HEK293T (cell line): ENCODE measurements at regions not wholly inside any gene's neighbourhood (a gene's known extent, or its start where the extent isn't known, plus 50 kb on each side); places are given as distances from the start of the nearest gene placed in this dataset.
"Not testable (repeated sequence)": the region's sequence is repeated elsewhere in the genome, so short reads cannot be mapped to it uniquely, and the experiment has no call there.

Experiments used
- CTCF ChIA-PET: fragments of 350-600 bp; formaldehyde crosslinking; extraction: SDS; loops from one replicate; lab custom pipeline; 2021; ENCODE audit warnings: antibody characterized with exemption, inconsistent platforms; lab: Yijun Ruan, JAX
- POLR2A ChIA-PET: fragments of 350-600 bp; formaldehyde crosslinking; extraction: SDS; loops from one replicate; lab custom pipeline; 2020; ENCODE audit warnings: antibody characterized with exemption, inconsistent platforms; lab: Yijun Ruan, JAX
- DNase-seq: peaks from one replicate; pipeline ENCODE4 v3.0.0; 2012; ENCODE audit warnings: mixed read lengths; ENCODE audit errors: extremely low spot score
- ARNT ChIP-seq: fragments of 450-650 bp; IDR thresholded peaks from 2 replicates; pipeline ENCODE4 v1.6.1; 2017; ENCODE audit warnings: mild to moderate bottlenecking
- BHLHE40 ChIP-seq: fragments of 450-650 bp; IDR thresholded peaks from 2 replicates; pipeline ENCODE4 v1.6.1; 2016; ENCODE audit warnings: mild to moderate bottlenecking, moderate library complexity, borderline replicate concordance
- CTBP1 ChIP-seq: fragments of 450-650 bp; IDR thresholded peaks from 2 replicates; pipeline ENCODE4 v1.6.1; 2016; ENCODE audit warnings: borderline replicate concordance
- ELF4 ChIP-seq: fragments of 450-650 bp; IDR thresholded peaks from 2 replicates; pipeline ENCODE4 v1.6.1; 2017; ENCODE audit warnings: antibody characterized with exemption
- FOXA1 ChIP-seq: fragments of 450-650 bp; IDR thresholded peaks from 2 replicates; pipeline ENCODE4 v1.6.1; 2016; ENCODE audit warnings: mild to moderate bottlenecking
- FOXK2 ChIP-seq: fragments of 450-650 bp; IDR thresholded peaks from 2 replicates; pipeline ENCODE4 v1.6.1; 2016; ENCODE audit warnings: mild to moderate bottlenecking
- FOXM1 ChIP-seq: fragments of 450-650 bp; IDR thresholded peaks from 2 replicates; pipeline ENCODE4 v1.6.1; 2017; ENCODE audit warnings: mild to moderate bottlenecking, borderline replicate concordance
- HDGF ChIP-seq: fragments of 450-650 bp; IDR thresholded peaks from 2 replicates; pipeline ENCODE4 v1.6.1; 2017; ENCODE audit warnings: antibody characterized with exemption, borderline replicate concordance
- L3MBTL2 ChIP-seq: fragments of 450-650 bp; conservative IDR thresholded peaks from 2 replicates; pipeline ENCODE4 v1.6.1; 2016; ENCODE audit warnings: mild to moderate bottlenecking
- LEF1 ChIP-seq: fragments of 450-650 bp; IDR thresholded peaks from 2 replicates; pipeline ENCODE4 v1.6.1; 2017; ENCODE audit warnings: mild to moderate bottlenecking, borderline replicate concordance
- NFRKB ChIP-seq: fragments of 450-650 bp; IDR thresholded peaks from 2 replicates; pipeline ENCODE4 v1.6.1; 2016; ENCODE audit warnings: mild to moderate bottlenecking, moderate library complexity
- PKNOX1 ChIP-seq: fragments of 450-650 bp; IDR thresholded peaks from 2 replicates; pipeline ENCODE4 v1.6.1; 2016
- SP1 ChIP-seq: fragments of 450-650 bp; IDR thresholded peaks from 2 replicates; pipeline ENCODE4 v1.6.1; 2017
- SUZ12 ChIP-seq: fragments of 450-650 bp; IDR thresholded peaks from 2 replicates; pipeline ENCODE4 v1.6.1; 2016; ENCODE audit warnings: mild to moderate bottlenecking
- TARDBP ChIP-seq: fragments of 450-650 bp; IDR thresholded peaks from 2 replicates; pipeline ENCODE4 v1.6.1; 2016
- ZNF384 ChIP-seq: fragments of 450-650 bp; IDR thresholded peaks from 2 replicates; pipeline ENCODE4 v1.6.1; 2016

- CTCF ChIA-PET, result no interaction called here
- POLR2A ChIA-PET, result no interaction called here
- DNase-seq, result no peak
- TF ChIP-seq NFRKB, result no peak
- no peak for TF ChIP-seq HDGF
- TF ChIP-seq CTBP1, result no peak
- no peak for TF ChIP-seq ARNT
- TF ChIP-seq TARDBP, result no peak
- no peak for TF ChIP-seq FOXA1
- TF ChIP-seq SP1, result no peak
- no peak for TF ChIP-seq LEF1
- TF ChIP-seq ELF4, result no peak
- no peak for TF ChIP-seq PKNOX1
- no peak for TF ChIP-seq L3MBTL2
- TF ChIP-seq FOXM1, result no peak
- no peak for TF ChIP-seq ZNF384
- TF ChIP-seq SUZ12, result no peak
- TF ChIP-seq FOXK2, result no peak
Observed at GRCh38 chr6:166705069-166705468, 78.0 kb upstream of the RPS6KA2 start.

GRCh38 chr6:166704171-166704570 is 77.1 kb upstream of the RPS6KA2 start:
- POLR2A ChIA-PET, result no interaction called here
- TF ChIP-seq HDGF (no peak), SUZ12 (no peak), ARNT (no peak), CTBP1 (no peak), SP1 (no peak), LEF1 (no peak), FOXK2 (no peak)
- CTCF ChIA-PET, result no interaction called here
- no peak for DNase-seq

- DNase-seq, result no peak
- POLR2A ChIA-PET, result no interaction called here
- no peak for TF ChIP-seq FOXA1
- TF ChIP-seq ELF4, result no peak
- TF ChIP-seq HDGF, result no peak
- no peak for TF ChIP-seq TARDBP
- no peak for TF ChIP-seq ZNF384
- no peak for TF ChIP-seq PKNOX1
- no peak for TF ChIP-seq L3MBTL2
- no peak for TF ChIP-seq FOXK2
- no peak for TF ChIP-seq FOXM1
- no peak for TF ChIP-seq SP1
- TF ChIP-seq SUZ12, result no peak
- no peak for TF ChIP-seq BHLHE40
- no peak for TF ChIP-seq NFRKB
- CTCF ChIA-PET, result interaction anchor here (0.7 to 1.0 kb wide), 2 partner anchors 20 to 233 kb away, joined by 3 to 4 read pairs; no protein-coding TSS in a partner anchor
Observed at GRCh38 chr6:166703149-166703710, 76.2 kb upstream of the RPS6KA2 start.

- CTCF ChIA-PET, DNase-seq, POLR2A ChIA-PET: not testable (repeated sequence)
Observed at GRCh38 chr6:166701424-166701823, 74.4 kb upstream of the RPS6KA2 start.

GRCh38 chr6:166700871-166701270 is 73.8 kb upstream of the RPS6KA2 start:
- DNase-seq, CTCF ChIA-PET, POLR2A ChIA-PET: not testable (repeated sequence)

GRCh38 chr6:166697113-166697512 is 70.1 kb upstream of the RPS6KA2 start:
- DNase-seq, result no peak
- CTCF ChIA-PET, result no interaction called here
- TF ChIP-seq FOXA1, result no peak
- TF ChIP-seq SP1, result no peak
- TF ChIP-seq ARNT, result no peak
- no peak for TF ChIP-seq FOXK2
- TF ChIP-seq ELF4, result no peak
- TF ChIP-seq CTBP1, result no peak
- TF ChIP-seq HDGF, result no peak
- no peak for TF ChIP-seq FOXM1
- TF ChIP-seq L3MBTL2, result no peak
- POLR2A ChIA-PET, result no interaction called here

- ChIA-PET CTCF (no interaction called here), POLR2A (no interaction called here)
- TF ChIP-seq NFRKB, result no peak
- TF ChIP-seq ZNF384, result no peak
- TF ChIP-seq HDGF, result no peak
- no peak for TF ChIP-seq FOXK2
- no peak for TF ChIP-seq SP1
- no peak for TF ChIP-seq FOXA1
- TF ChIP-seq L3MBTL2, result no peak
- no peak for TF ChIP-seq ARNT
- no peak for TF ChIP-seq TARDBP
- DNase-seq, result no peak
Observed at GRCh38 chr6:166693880-166694279, 66.8 kb upstream of the RPS6KA2 start.
